Large intestine (tissue), 3 donors: ENCODE measurements at regions not wholly inside any gene's neighbourhood (a gene's known extent, or its start where the extent isn't known, plus 50 kb on each side); places are given as distances from the start of the nearest gene placed in this dataset.

Experiments
- DNase-seq, 2 donors: peaks; one replicate each; pipeline versions ENCODE4 v3.0.0 to v3.0.0-alpha.2; 2013
- H3K27ac ChIP-seq: one replicate; pipeline ENCODE4 v1.5.1; 2013; ENCODE audit warnings: low read length
- H3K27me3 ChIP-seq: 2 replicates; pipeline ENCODE4 v1.6.1; 2013; ENCODE audit warnings: low read length; ENCODE audit not compliant: control insufficient read depth, insufficient read depth
- H3K36me3 ChIP-seq: 2 replicates; pipeline ENCODE4 v1.6.1; 2013; ENCODE audit warnings: low read length; ENCODE audit not compliant: control insufficient read depth, insufficient read depth
- H3K4me1 ChIP-seq: one replicate; pipeline ENCODE4 v1.6.1; 2013; ENCODE audit warnings: low read length; ENCODE audit not compliant: control insufficient read depth, insufficient read depth
- H3K4me3 ChIP-seq: one replicate; pipeline ENCODE4 v1.5.1; 2013; ENCODE audit warnings: low read length
- H3K9me3 ChIP-seq: one replicate; pipeline ENCODE4 v1.6.1; 2013; ENCODE audit warnings: mild to moderate bottlenecking, low read depth, low read length, moderate library complexity; ENCODE audit not compliant: control insufficient read depth
- WGBS: methylation state at CpG from one replicate; pipeline ENCODE4 v1.1.5; 2013; ENCODE audit warnings: low lambda C conversion rate; ENCODE audit not compliant: insufficient coverage; 5-methylcytosine and 5-hydroxymethylcytosine counted together

DNA sequence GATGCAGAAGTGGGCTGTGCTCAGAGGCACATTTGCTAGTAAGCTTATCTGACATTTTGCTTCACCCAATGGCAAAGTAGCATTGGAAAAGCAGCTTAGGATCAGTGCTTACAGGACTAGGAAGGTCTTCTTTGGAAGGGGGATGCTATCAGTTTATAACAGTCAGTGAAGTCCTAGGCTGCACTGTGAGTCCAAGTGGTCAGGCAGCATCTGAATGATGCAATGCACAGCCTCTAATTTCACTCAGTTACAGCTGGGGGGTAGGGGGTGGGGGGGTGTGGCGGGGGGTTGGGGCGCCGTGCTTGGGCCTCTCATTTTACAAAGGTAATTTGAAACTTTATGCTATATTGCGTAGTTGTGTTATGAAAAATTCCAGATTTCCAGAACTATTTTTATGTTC lies 652.3 kb upstream of the MGMT start:
- Histone ChIP-seq H3K4me3 (no peak overlapping the region), H3K9me3 (no peaks in the 10 kb centered on the region), H3K27ac (no peak overlapping the region), H3K27me3 (peaks cover 2% of the 10 kb centered on the region), H3K36me3 (no peaks in the 10 kb centered on the region), H3K4me1 (no peaks in the 10 kb centered on the region)
- no peak for DNase-seq
- WGBS = no CpG with 5 or more reads among the region's 4 CpGs

DNA sequence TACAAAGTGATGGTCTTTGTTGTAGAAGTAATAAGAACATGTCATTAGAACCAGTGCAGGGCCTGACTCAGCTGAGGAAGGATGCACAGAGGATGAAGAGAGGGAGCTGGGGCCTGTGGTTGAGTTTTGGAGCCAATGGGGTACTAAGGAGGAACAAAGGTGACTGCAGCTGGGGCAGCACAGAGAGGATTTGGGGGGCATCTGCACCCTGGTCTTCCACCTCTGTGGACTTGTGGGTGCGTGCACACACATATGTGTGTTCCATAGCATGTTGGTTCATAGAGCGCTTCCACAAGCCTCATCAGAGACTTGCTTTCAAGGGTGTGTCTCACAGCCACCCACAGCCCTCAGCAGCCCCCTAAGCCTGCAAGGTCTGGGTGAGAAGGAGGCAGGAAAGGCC lies 650.3 kb upstream of the MGMT start:
- Histone ChIP-seq H3K36me3 (no peaks in the 10 kb centered on the region), H3K27me3 (peaks cover 2% of the 10 kb centered on the region), H3K27ac (no peak overlapping the region), H3K4me3 (no peak overlapping the region), H3K9me3 (no peaks in the 10 kb centered on the region), H3K4me1 (no peaks in the 10 kb centered on the region)
- WGBS = no CpG with 5 or more reads among the region's 2 CpGs
- DNase-seq = no peak

DNA sequence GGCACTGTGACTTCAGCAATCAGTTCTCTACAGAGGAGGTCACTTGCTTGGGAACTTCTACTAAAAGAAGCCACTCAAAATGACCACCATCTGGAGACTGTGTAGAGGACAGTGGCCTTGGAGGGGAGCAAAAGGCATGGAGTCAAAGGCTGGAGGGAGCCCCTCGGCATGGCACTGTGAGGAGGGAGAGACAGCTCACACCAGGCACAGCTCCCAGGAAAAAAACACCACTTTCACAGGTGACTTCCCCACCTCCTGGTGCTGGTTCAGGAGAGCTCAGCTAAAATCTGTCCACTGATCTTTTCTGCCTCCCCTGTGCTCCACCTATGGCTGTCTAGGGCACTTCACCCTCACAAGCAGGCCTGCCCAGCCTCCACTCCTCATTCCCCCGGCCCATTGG lies 649.4 kb upstream of the MGMT start:
- Histone ChIP-seq H3K4me3 (no peak overlapping the region), H3K4me1 (no peaks in the 10 kb centered on the region), H3K36me3 (no peaks in the 10 kb centered on the region), H3K9me3 (no peaks in the 10 kb centered on the region), H3K27me3 (peaks cover 2% of the 10 kb centered on the region), H3K27ac (no peak overlapping the region)
- no CpG with 5 or more reads among the region's 2 CpGs for WGBS
- no peak for DNase-seq

DNA sequence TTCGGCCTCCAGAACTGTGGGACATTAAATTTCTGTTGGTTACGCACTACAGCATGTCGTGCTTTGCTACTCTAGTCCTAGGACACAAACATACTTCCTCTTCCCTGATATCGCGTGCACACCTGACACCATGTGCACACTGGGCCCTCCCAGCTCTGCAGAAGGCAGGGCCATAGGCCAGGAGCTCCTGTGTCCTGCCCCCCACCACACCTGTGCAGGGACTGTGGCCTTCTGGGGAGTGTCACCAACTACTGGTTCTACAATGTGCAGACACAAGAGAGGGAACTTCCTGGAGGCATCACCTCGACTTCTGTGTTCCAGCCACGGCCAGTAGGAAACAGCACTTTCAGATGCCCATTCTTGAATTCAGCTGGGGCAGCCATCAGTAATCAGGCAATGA lies 646.4 kb upstream of the MGMT start:
- no peak for DNase-seq
- no peaks in the 10 kb centered on the region for H3K36me3 ChIP-seq
- H3K27ac ChIP-seq = no peak overlapping the region
- no peaks in the 10 kb centered on the region for H3K9me3 ChIP-seq
- WGBS = no CpG with 5 or more reads among the region's 7 CpGs
- peaks cover 2% of the 10 kb centered on the region for H3K27me3 ChIP-seq
- H3K4me1 ChIP-seq = no peaks in the 10 kb centered on the region
- H3K4me3 ChIP-seq = no peak overlapping the region

DNA sequence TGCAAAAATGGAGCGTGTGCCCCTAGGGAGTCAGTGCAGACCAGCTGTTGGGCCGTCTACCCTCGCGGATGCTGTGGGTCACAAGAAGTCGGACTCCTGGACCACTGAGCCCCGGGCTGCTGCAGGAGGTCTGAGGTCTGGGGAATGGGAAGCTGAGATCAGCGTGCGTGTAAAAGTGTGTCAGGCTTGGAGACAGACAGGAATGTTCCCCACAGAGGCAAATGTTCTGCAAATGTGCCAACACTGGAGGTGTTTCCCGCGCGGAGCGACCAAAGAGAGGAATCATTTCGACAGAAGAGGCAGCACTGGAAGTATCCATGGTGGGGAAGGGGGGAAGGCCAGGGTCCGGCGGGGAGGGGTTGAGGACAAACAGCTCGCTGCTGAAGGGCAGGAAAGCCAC lies 643.8 kb upstream of the MGMT start:
- H3K9me3 ChIP-seq = no peaks in the 10 kb centered on the region
- no peak overlapping the region for H3K27ac ChIP-seq
- no peaks in the 10 kb centered on the region for H3K36me3 ChIP-seq
- H3K27me3 ChIP-seq = peaks cover 4% of the 10 kb centered on the region
- no peaks in the 10 kb centered on the region for H3K4me1 ChIP-seq
- no peak for DNase-seq
- H3K4me3 ChIP-seq = no peak overlapping the region
- no CpG with 5 or more reads among the region's 16 CpGs for WGBS

DNA sequence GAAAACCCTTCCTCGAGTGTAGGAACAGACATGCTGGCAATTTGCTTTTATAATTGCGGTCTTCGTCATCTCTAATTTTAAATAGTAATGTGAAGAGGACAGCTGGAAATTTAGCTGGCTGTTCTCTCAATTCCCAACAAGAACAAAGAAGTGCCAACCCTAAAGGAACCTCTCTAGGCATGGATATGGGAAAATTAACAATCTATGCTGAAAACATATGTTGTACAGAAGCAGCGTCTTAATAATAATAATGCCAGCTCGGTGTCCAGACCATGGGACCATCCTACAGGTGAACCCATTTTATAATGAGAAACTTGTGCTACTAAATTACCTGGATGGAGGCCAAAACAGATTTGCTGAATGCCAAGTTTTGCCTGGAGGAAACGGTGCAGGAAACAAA lies 641.4 kb upstream of the MGMT start:
- Histone ChIP-seq H3K4me3 (no peak overlapping the region), H3K27me3 (peaks cover 4% of the 10 kb centered on the region), H3K27ac (no peak overlapping the region), H3K9me3 (no peaks in the 10 kb centered on the region), H3K4me1 (no peaks in the 10 kb centered on the region), H3K36me3 (no peaks in the 10 kb centered on the region)
- 93% methylated on average over 3 of the region's 6 CpGs for WGBS
- no peak for DNase-seq

DNA sequence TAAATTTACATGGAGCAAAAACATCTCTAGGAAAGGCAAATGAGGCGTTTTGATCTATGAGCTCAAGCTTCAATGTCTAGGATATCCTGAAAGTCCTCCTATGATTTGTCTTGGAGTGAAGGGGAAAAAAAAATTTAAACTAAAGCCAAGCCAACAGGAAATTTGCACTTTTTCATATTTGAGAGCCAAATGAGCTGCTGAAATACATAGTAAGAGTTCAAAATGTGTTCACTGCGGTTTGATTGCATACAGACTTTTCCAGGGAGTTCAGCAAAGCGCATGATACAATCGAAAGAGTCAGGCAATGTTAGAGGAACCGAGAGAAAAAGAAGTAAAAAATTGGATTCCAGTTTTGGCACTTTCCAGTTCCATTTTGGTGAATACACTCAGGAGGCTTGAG lies 633.4 kb upstream of the MGMT start:
- H3K4me3 ChIP-seq = no peak overlapping the region
- H3K27ac ChIP-seq = no peak overlapping the region
- H3K27me3 ChIP-seq = peaks cover 5% of the 10 kb centered on the region
- DNase-seq = no peak
- H3K36me3 ChIP-seq = no peaks in the 10 kb centered on the region
- WGBS = 100% methylated on average over 3 of the region's 5 CpGs
- H3K9me3 ChIP-seq = no peaks in the 10 kb centered on the region
- no peaks in the 10 kb centered on the region for H3K4me1 ChIP-seq

DNA sequence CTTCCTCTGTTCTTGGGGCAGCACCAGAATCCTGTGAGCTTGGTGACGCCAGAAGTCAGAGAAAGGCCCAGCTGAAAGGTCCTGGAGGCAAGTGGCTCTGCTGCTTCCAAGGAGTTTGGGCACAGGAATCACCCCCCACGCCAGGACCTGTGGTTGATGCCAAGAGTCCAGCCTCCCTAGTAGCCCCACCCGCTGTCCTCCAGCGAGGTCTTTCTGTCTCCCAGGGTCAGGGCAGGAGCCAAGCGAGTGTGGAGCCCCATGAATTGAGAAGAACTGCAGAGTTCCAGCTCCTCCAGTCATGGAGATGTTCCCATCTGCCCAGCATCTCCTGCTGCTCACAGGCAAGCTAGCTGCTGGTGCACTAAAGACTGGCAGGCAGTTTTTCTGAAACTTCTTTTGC lies 631.7 kb upstream of the MGMT start:
- H3K9me3 ChIP-seq = no peaks in the 10 kb centered on the region
- no CpG with 5 or more reads among the region's 5 CpGs for WGBS
- no peaks in the 10 kb centered on the region for H3K36me3 ChIP-seq
- H3K4me3 ChIP-seq = no peak overlapping the region
- DNase-seq = no peak
- no peak overlapping the region for H3K27ac ChIP-seq
- H3K4me1 ChIP-seq = no peaks in the 10 kb centered on the region
- peaks cover 5% of the 10 kb centered on the region for H3K27me3 ChIP-seq

DNA sequence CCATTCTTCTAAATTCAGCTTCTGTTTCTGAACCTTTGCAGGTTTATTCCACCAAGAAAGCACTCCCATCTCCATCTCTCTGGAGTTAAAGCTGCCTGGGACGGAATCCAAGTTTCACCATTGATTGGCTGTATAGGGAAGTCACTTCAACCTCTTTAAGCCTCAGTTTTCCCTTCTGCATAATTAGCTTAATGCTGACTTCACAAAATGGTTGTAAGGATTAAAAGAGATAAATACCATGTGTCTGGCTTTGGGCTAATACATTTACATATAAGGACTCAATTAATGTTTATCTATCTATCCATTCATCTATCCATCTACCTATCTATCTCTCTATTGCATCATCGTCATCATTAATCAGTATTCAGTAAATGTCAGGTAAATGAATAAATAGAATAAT lies 629.6 kb upstream of the MGMT start:
- Histone ChIP-seq H3K4me3 (no peak overlapping the region), H3K4me1 (no peaks in the 10 kb centered on the region), H3K27me3 (peaks cover 5% of the 10 kb centered on the region), H3K27ac (no peak overlapping the region), H3K9me3 (no peaks in the 10 kb centered on the region), H3K36me3 (no peaks in the 10 kb centered on the region)
- 90% methylated on average over 1 of the region's 2 CpGs for WGBS
- DNase-seq = no peak

DNA sequence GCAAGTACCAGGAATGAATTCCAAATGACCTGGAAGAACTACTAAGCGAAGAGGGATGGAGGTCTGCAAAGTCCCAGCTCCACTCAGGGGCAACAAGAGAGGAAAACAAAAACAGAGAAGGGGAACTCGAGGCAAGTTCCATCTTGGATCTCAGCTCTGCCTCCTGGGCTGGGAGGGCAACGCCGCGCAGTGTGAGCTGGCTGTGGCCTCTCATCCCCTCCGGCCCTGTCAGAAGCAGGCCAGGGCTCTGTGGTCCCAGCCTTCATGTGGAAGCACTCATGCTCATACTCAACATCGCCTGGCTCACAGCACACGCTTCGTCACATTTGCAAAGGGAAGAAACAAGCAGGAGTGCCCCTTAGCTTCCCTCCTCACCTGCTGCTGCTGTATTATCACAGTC lies 627.9 kb upstream of the MGMT start:
- no peak overlapping the region for H3K4me3 ChIP-seq
- no peaks in the 10 kb centered on the region for H3K9me3 ChIP-seq
- no peaks in the 10 kb centered on the region for H3K36me3 ChIP-seq
- no peaks in the 10 kb centered on the region for H3K4me1 ChIP-seq
- no peak for DNase-seq
- no peak overlapping the region for H3K27ac ChIP-seq
- peaks cover 5% of the 10 kb centered on the region for H3K27me3 ChIP-seq
- no CpG with 5 or more reads among the region's 9 CpGs for WGBS

DNA sequence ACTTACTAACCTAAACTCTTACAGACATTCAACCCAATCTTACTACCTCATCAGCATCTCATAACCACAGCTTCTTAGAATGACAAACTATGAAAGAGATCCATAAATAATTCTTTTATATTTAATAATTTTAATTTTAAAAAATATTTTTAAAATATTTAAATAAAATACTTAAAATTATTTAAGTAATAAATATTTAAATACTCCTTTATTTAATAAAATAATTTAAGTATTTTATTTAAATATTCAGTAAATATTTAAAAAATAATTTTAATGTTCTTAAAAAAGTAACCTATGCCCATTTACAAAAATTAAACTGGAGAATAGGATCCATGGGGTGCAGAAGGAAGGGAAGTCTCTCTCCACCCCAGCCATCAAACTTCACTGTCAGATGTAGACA lies 627.3 kb upstream of the MGMT start:
- no peaks in the 10 kb centered on the region for H3K9me3 ChIP-seq
- no peak overlapping the region for H3K27ac ChIP-seq
- no peak overlapping the region for H3K4me3 ChIP-seq
- peaks cover 5% of the 10 kb centered on the region for H3K27me3 ChIP-seq
- no peaks in the 10 kb centered on the region for H3K4me1 ChIP-seq
- no peaks in the 10 kb centered on the region for H3K36me3 ChIP-seq
- no peak for DNase-seq
